GM12891 (cell line): ENCODE measurements at regions not wholly inside any gene's neighbourhood (a gene's known extent, or its start where the extent isn't known, plus 50 kb on each side); places are given as distances from the start of the nearest gene placed in this dataset.
"Not testable (repeated sequence)": the region's sequence is repeated elsewhere in the genome, so short reads cannot be mapped to it uniquely, and the experiment has no call there.

ENCODE experiments used
- DNase-seq: peaks from one replicate; pipeline ENCODE4 v3.0.0; 2011; ENCODE audit warnings: low spot score; ENCODE audit not compliant: insufficient read length
- FAIRE-seq: peaks from 2 replicates; lab custom pipeline; 2011; peaks lifted over from hg19 to GRCh38; lab: Jason Lieb, UNC
- PAX5 ChIP-seq: IDR thresholded peaks from 2 replicates; pipeline ENCODE4 v1.6.1; 2011; ENCODE audit warnings: low read length, moderate library complexity, mild to moderate bottlenecking; ENCODE audit not compliant: insufficient read depth, severe bottlenecking
- POLR2A ChIP-seq: IDR thresholded peaks from 2 replicates; pipeline ENCODE4 v1.6.1; 2011; ENCODE audit warnings: low read depth, low read length, control low read depth
- POLR2AphosphoS5 ChIP-seq: IDR thresholded peaks from 2 replicates; pipeline ENCODE4 v1.6.1; 2011; ENCODE audit warnings: low read depth, low read length, control low read depth
- POU2F2 ChIP-seq: IDR thresholded peaks from 2 replicates; pipeline ENCODE4 v1.6.1; 2011; ENCODE audit warnings: low read depth, mild to moderate bottlenecking, control low read depth, low read length, moderate library complexity
- SPI1 ChIP-seq: IDR thresholded peaks from 2 replicates; pipeline ENCODE4 v1.6.1; 2011; ENCODE audit warnings: low read depth, low read length, control low read depth
- TAF1 ChIP-seq: IDR thresholded peaks from 2 replicates; pipeline ENCODE4 v1.6.1; 2011; ENCODE audit warnings: low read depth, low read length, control low read depth

- FAIRE-seq, result no peak
These were observed 67.3 kb upstream of the VCAN start for GRCh38 chr5:83404182-83404716.

GRCh38 chr5:83405662-83406061, 65.9 kb upstream of the VCAN start:
- FAIRE-seq (peak; percentile 66), DNase-seq (no peak)
- TF ChIP-seq POU2F2 (no peak), POLR2AphosphoS5 (no peak), POLR2A (no peak), TAF1 (no peak), PAX5 (no peak), SPI1 (no peak)

More at GRCh38 chr5:83404182-83404716, 67.3 kb upstream of the VCAN start:
- no peak for DNase-seq
- no peak for TF ChIP-seq TAF1
- no peak for TF ChIP-seq PAX5
- TF ChIP-seq POLR2AphosphoS5, result no peak
- TF ChIP-seq POLR2A, result no peak
- TF ChIP-seq POU2F2, result no peak
- no peak for TF ChIP-seq SPI1

- FAIRE-seq (no peak), DNase-seq (no peak)
- TF ChIP-seq POLR2AphosphoS5 (no peak), TAF1 (no peak), PAX5 (no peak), SPI1 (no peak)
These were observed 64.6 kb upstream of the VCAN start for GRCh38 chr5:83406906-83407305.

GRCh38 chr5:83407931-83408330, 63.6 kb upstream of the VCAN start:
- TF ChIP-seq PAX5 (no peak), TAF1 (no peak), POU2F2 (no peak), POLR2A (no peak), POLR2AphosphoS5 (no peak), SPI1 (no peak)

GRCh38 chr5:83408719-83409118, 62.8 kb upstream of the VCAN start:
- FAIRE-seq, result no peak
- DNase-seq, result no peak
- no peak for TF ChIP-seq TAF1
- TF ChIP-seq PAX5, result no peak
- TF ChIP-seq POLR2A, result no peak
- peak; percentile 29 for TF ChIP-seq SPI1

More at GRCh38 chr5:83407931-83408330, 63.6 kb upstream of the VCAN start:
- FAIRE-seq (no peak), DNase-seq (no peak)

GRCh38 chr5:83409776-83410175, 61.8 kb upstream of the VCAN start:
- not testable (repeated sequence) for DNase-seq, FAIRE-seq

- FAIRE-seq, DNase-seq: not testable (repeated sequence)
These were observed 61.2 kb upstream of the VCAN start for GRCh38 chr5:83410319-83410718.

- no peak for FAIRE-seq
- no peak for DNase-seq
- TF ChIP-seq POLR2A, result no peak
- no peak for TF ChIP-seq PAX5
- TF ChIP-seq SPI1, result no peak
- TF ChIP-seq POU2F2, result no peak
These were observed 56.9 kb upstream of the VCAN start for GRCh38 chr5:83414601-83415000.

- DNase-seq, result no peak
- FAIRE-seq, result no peak
- TF ChIP-seq SPI1 (no peak), POU2F2 (no peak), PAX5 (no peak), TAF1 (no peak), POLR2A (no peak), POLR2AphosphoS5 (no peak)
These were observed 53.7 kb upstream of the VCAN start for GRCh38 chr5:83417884-83418283.

- TF ChIP-seq PAX5 (no peak), POLR2A (no peak), POU2F2 (no peak), TAF1 (no peak)
- DNase-seq (no peak), FAIRE-seq (no peak)
These were observed 52.9 kb upstream of the VCAN start for GRCh38 chr5:83418356-83419321.
